Upper lobe of left lung (tissue), 6 donors: ENCODE measurements at regions not wholly inside any gene's neighbourhood (a gene's known extent, or its start where the extent isn't known, plus 50 kb on each side); places are given as distances from the start of the nearest gene placed in this dataset.

Experiments used
- ATAC-seq, 2 donors: fragments of 200-7000 bp; cut with Tn5 transposase; one replicate each; pipeline ENCODE4 v1.9.1; 2022; ENCODE audit warnings: mild to moderate bottlenecking in 2 of 2, moderate library complexity in 2 of 2; ENCODE audit not compliant: low FRiP score in 2 of 2
- DNase-seq, 2 donors: peaks; one replicate each; pipeline ENCODE4 v3.0.0-alpha.2; 2019 to 2020
- H3K27ac ChIP-seq, 4 donors: fragments of 200-600 bp; sonication (generic); one replicate each; pipeline ENCODE4 v1.5.1; 2016 to 2019
- H3K27me3 ChIP-seq, 4 donors: fragments of 200-600 bp; sonication (generic); one replicate each; pipeline ENCODE4 v1.5.1; 2017 to 2019
- H3K36me3 ChIP-seq, 4 donors: fragments of 200-600 bp; sonication (generic); one replicate each; pipeline ENCODE4 v1.5.1; 2016 to 2019
- H3K4me1 ChIP-seq, 4 donors: fragments of 200-600 bp; sonication (generic); one replicate each; pipeline ENCODE4 v1.5.1; 2018 to 2019
- H3K4me3 ChIP-seq, 4 donors: fragments of 200-600 bp; sonication (generic); one replicate each; pipeline ENCODE4 v1.5.1; 2017 to 2019; ENCODE audit warnings: mild to moderate bottlenecking in 2 of 4, moderate library complexity in 1 of 4
- H3K9me3 ChIP-seq, 4 donors: fragments of 200-600 bp; sonication (generic); one replicate each; pipeline ENCODE4 v1.5.1; 2018 to 2019
- CTCF ChIP-seq, 6 experiments: fragments of 450-650 bp in 4 of 6; fragments of 200-600 bp in 2 of 6; sonication (generic) in 2 of 6; IDR thresholded peaks; one replicate each; pipeline ENCODE4 v1.5.1; 2016 to 2019; ENCODE audit warnings: antibody characterized with exemption in 6 of 6
- EP300 ChIP-seq, 4 donors: sonication (generic); formaldehyde crosslinking; IDR thresholded peaks; one replicate each; pipeline ENCODE4 v1.5.1; 2017; ENCODE audit warnings: antibody characterized with exemption in 4 of 4, control low read depth in 2 of 4
- POLR2A ChIP-seq, 4 donors: fragments of 450-650 bp; IDR thresholded peaks; one replicate each; pipeline ENCODE4 v1.5.1; 2016 to 2017; ENCODE audit warnings: antibody characterized with exemption in 4 of 4, mild to moderate bottlenecking in 2 of 4
- POLR2AphosphoS5 ChIP-seq, 2 donors: sonication (generic); formaldehyde crosslinking; IDR thresholded peaks; one replicate each; pipeline ENCODE4 v1.5.1; 2017; ENCODE audit warnings: antibody characterized with exemption in 2 of 2
- WGBS, 2 donors: methylation state at CpG; one replicate each; pipeline ENCODE4 v1.1.5; 2017 to 2018; 5-methylcytosine and 5-hydroxymethylcytosine counted together
- donor health status: DM: no; HTN: no; CAD: no; lungs with moderate emphysema.
- donor health status: DM: no; HTN: yes; CAD: no; lungs with severe emphysema.

- DNase-seq (no peak), ATAC-seq (no peak)
- no peaks in the 10 kb centered on the region for H3K9me3 ChIP-seq
- H3K36me3 ChIP-seq: no peaks in the 10 kb centered on the region
- H3K4me3 ChIP-seq: no peak overlapping the region
- H3K27ac ChIP-seq: no peak overlapping the region
- TF ChIP-seq EP300 (IDR thresholded peaks at IDR 0.05) (no peak), POLR2A (IDR thresholded peaks at IDR 0.05) (no peak), POLR2AphosphoS5 (IDR thresholded peaks at IDR 0.05) (no peak), CTCF (IDR thresholded peaks at IDR 0.05) (no peak)
- no peaks in the 10 kb centered on the region for H3K4me1 ChIP-seq
- H3K27me3 ChIP-seq: no peaks in the 10 kb centered on the region
- 75 to 77% methylated on average over 2 of the region's 2 CpGs for WGBS, 2 donors
Measured at GRCh38 chr6:100155141-100155540, 161.1 kb upstream of the MCHR2 start.

- Histone ChIP-seq H3K9me3 (no peaks in the 10 kb centered on the region), H3K4me3 (no peak overlapping the region), H3K36me3 (no peaks in the 10 kb centered on the region), H3K4me1 (no peaks in the 10 kb centered on the region), H3K27me3 (no peaks in the 10 kb centered on the region), H3K27ac (no peak overlapping the region)
- ATAC-seq: no peak
- 58 to 70% methylated on average over 2 of the region's 2 CpGs for WGBS, 2 donors
- no peak for DNase-seq
- no peak for TF ChIP-seq POLR2A (IDR thresholded peaks at IDR 0.05)
- TF ChIP-seq CTCF (IDR thresholded peaks at IDR 0.05): no peak
- no peak for TF ChIP-seq POLR2AphosphoS5 (IDR thresholded peaks at IDR 0.05)
- no peak for TF ChIP-seq EP300 (IDR thresholded peaks at IDR 0.05)
Measured at GRCh38 chr6:100153636-100154275, 159.7 kb upstream of the MCHR2 start.

GRCh38 chr6:100152201-100152600, 158.2 kb upstream of the MCHR2 start:
- DNase-seq (no peak), ATAC-seq (no peak)
- Histone ChIP-seq H3K4me1 (no peaks in the 10 kb centered on the region), H3K27me3 (no peaks in the 10 kb centered on the region), H3K4me3 (no peak overlapping the region), H3K36me3 (no peaks in the 10 kb centered on the region), H3K9me3 (no peaks in the 10 kb centered on the region), H3K27ac (no peak overlapping the region)
- WGBS, 2 donors: 70 to 81% methylated on average over 1 of the region's 1 CpG
- TF ChIP-seq CTCF (IDR thresholded peaks at IDR 0.05): no peak
- TF ChIP-seq EP300 (IDR thresholded peaks at IDR 0.05): no peak
- no peak for TF ChIP-seq POLR2A (IDR thresholded peaks at IDR 0.05)

- Histone ChIP-seq H3K9me3 (no peaks in the 10 kb centered on the region), H3K36me3 (no peaks in the 10 kb centered on the region), H3K27ac (no peak overlapping the region), H3K4me1 (no peaks in the 10 kb centered on the region), H3K4me3 (no peak overlapping the region), H3K27me3 (no peaks in the 10 kb centered on the region)
- 81 to 92% methylated on average over 2 of the region's 2 CpGs for WGBS, 2 donors
- DNase-seq: no peak
- ATAC-seq: no peak
- TF ChIP-seq EP300 (IDR thresholded peaks at IDR 0.05) (no peak), CTCF (IDR thresholded peaks at IDR 0.05) (no peak), POLR2A (IDR thresholded peaks at IDR 0.05) (no peak), POLR2AphosphoS5 (IDR thresholded peaks at IDR 0.05) (no peak)
Measured at GRCh38 chr6:100144991-100145390, 151.0 kb upstream of the MCHR2 start.

GRCh38 chr6:100138346-100139022, 144.5 kb upstream of the MCHR2 start:
- WGBS, 2 donors: 78 to 80% methylated on average over 4 of the region's 4 CpGs
- DNase-seq: no peak
- Histone ChIP-seq H3K4me1 (no peaks in the 10 kb centered on the region), H3K27ac (no peak overlapping the region), H3K36me3 (no peaks in the 10 kb centered on the region), H3K27me3 (no peaks in the 10 kb centered on the region), H3K9me3 (no peaks in the 10 kb centered on the region), H3K4me3 (no peak overlapping the region)
- no peak for ATAC-seq
- TF ChIP-seq POLR2A (IDR thresholded peaks at IDR 0.05) (no peak), EP300 (IDR thresholded peaks at IDR 0.05) (no peak), POLR2AphosphoS5 (IDR thresholded peaks at IDR 0.05) (no peak), CTCF (IDR thresholded peaks at IDR 0.05) (no peak)
